HEK293 (cell line): ENCODE measurements at regions not wholly inside any gene's neighbourhood (a gene's known extent, or its start where the extent isn't known, plus 50 kb on each side); places are given as distances from the start of the nearest gene placed in this dataset.

ENCODE experiments used
- CTCF ChIA-PET: fragments of 350-600 bp; formaldehyde crosslinking; extraction: SDS; loops from one replicate; lab custom pipeline; 2021; ENCODE audit warnings: antibody characterized with exemption; lab: Yijun Ruan, JAX
- POLR2A ChIA-PET: fragments of 300-600 bp; formaldehyde crosslinking; extraction: SDS; loops from one replicate; lab custom pipeline; 2020; ENCODE audit warnings: antibody characterized with exemption, inconsistent platforms; lab: Yijun Ruan, JAX
- H3K27ac ChIP-seq: fragments of 200-500 bp; sonication (Bioruptor generic); 2 replicates; pipeline ENCODE4 v1.5.1; 2014; ENCODE audit warnings: low read depth, low read length, control low read depth, inconsistent platforms; ENCODE audit errors: extremely low read depth
- H3K36me3 ChIP-seq, 2 experiments: fragments of 200-500 bp in 1 of 2; sonication (Bioruptor generic) in 1 of 2; 1 replicate in 1 of 2; 2 replicates in 1 of 2; pipeline ENCODE4 v1.5.1; 2014 to 2017; ENCODE audit warnings: inconsistent platforms in 2 of 2, low read length in 2 of 2; ENCODE audit not compliant: control insufficient read depth in 2 of 2, insufficient read depth in 1 of 2
- H3K4me1 ChIP-seq: fragments of 200-500 bp; sonication (Bioruptor generic); 2 replicates; pipeline ENCODE4 v1.5.1; 2014; ENCODE audit warnings: mild to moderate bottlenecking, low read length, inconsistent platforms; ENCODE audit not compliant: control insufficient read depth, insufficient read depth
- H3K4me3 ChIP-seq: 2 replicates; pipeline ENCODE4 v1.5.1; 2011; ENCODE audit warnings: low read depth, mild to moderate bottlenecking, control low read depth, low read length, moderate library complexity
- H3K9me3 ChIP-seq: fragments of 200-500 bp; sonication (Bioruptor generic); 2 replicates; pipeline ENCODE4 v1.5.1; 2014; ENCODE audit warnings: low read depth, low read length, inconsistent platforms; ENCODE audit not compliant: control insufficient read depth, insufficient read depth
- CTCF ChIP-seq: fragments of 450-650 bp; formaldehyde crosslinking; IDR thresholded peaks from 2 replicates; pipeline ENCODE4 v1.5.1; 2016; ENCODE audit warnings: missing biosample characterization, missing genetic modification characterization
- ELK4 ChIP-seq: IDR thresholded peaks from 2 replicates; pipeline ENCODE4 v1.6.1; 2011; ENCODE audit warnings: mild to moderate bottlenecking, low read depth, low read length, borderline replicate concordance
- GLIS2 ChIP-seq: fragments of 450-650 bp; formaldehyde crosslinking; IDR thresholded peaks from 2 replicates; pipeline ENCODE4 v1.5.1; 2016; ENCODE audit warnings: missing biosample characterization, missing genetic modification characterization
- PRDM4 ChIP-seq: fragments of 450-650 bp; formaldehyde crosslinking; IDR thresholded peaks from 2 replicates; pipeline ENCODE4 v1.5.1; 2017; ENCODE audit warnings: missing biosample characterization, missing genetic modification characterization
- TRIM28 ChIP-seq: IDR thresholded peaks from 2 replicates; pipeline ENCODE4 v1.6.1; 2011; ENCODE audit warnings: low read length, control low read depth, borderline replicate concordance
- ZBTB17 ChIP-seq: fragments of 450-650 bp; formaldehyde crosslinking; IDR thresholded peaks from 2 replicates; pipeline ENCODE4 v1.5.1; 2016; ENCODE audit warnings: missing biosample characterization, missing genetic modification characterization
- ZEB2 ChIP-seq: fragments of 450-650 bp; formaldehyde crosslinking; IDR thresholded peaks from 2 replicates; pipeline ENCODE4 v1.5.1; 2016; ENCODE audit warnings: missing biosample characterization, missing genetic modification characterization
- ZNF133 ChIP-seq: fragments of 450-650 bp; formaldehyde crosslinking; IDR thresholded peaks from 2 replicates; pipeline ENCODE4 v1.5.1; 2016; ENCODE audit warnings: missing biosample characterization, missing genetic modification characterization
- ZNF155 ChIP-seq: fragments of 450-650 bp; formaldehyde crosslinking; IDR thresholded peaks from 2 replicates; pipeline ENCODE4 v1.5.1; 2016; ENCODE audit warnings: missing biosample characterization, missing genetic modification characterization
- ZNF2 ChIP-seq: fragments of 450-650 bp; formaldehyde crosslinking; IDR thresholded peaks from 2 replicates; pipeline ENCODE4 v1.5.1; 2016; ENCODE audit warnings: missing biosample characterization, missing genetic modification characterization
- ZNF214 ChIP-seq: fragments of 450-650 bp; formaldehyde crosslinking; IDR thresholded peaks from 2 replicates; pipeline ENCODE4 v1.5.1; 2017; ENCODE audit warnings: missing biosample characterization, mild to moderate bottlenecking, missing genetic modification characterization, borderline replicate concordance
- ZNF248 ChIP-seq: fragments of 450-650 bp; formaldehyde crosslinking; IDR thresholded peaks from 2 replicates; pipeline ENCODE4 v1.5.1; 2017; ENCODE audit warnings: missing biosample characterization, missing genetic modification characterization
- ZNF266 ChIP-seq: fragments of 450-650 bp; formaldehyde crosslinking; IDR thresholded peaks from 2 replicates; pipeline ENCODE4 v1.5.1; 2016; ENCODE audit warnings: missing biosample characterization, missing genetic modification characterization, low read depth
- ZNF292 ChIP-seq: fragments of 450-650 bp; formaldehyde crosslinking; IDR thresholded peaks from 2 replicates; pipeline ENCODE4 v1.5.1; 2016; ENCODE audit warnings: low read depth, missing biosample characterization, missing genetic modification characterization, borderline replicate concordance
- ZNF324 ChIP-seq: fragments of 450-650 bp; formaldehyde crosslinking; IDR thresholded peaks from 2 replicates; pipeline ENCODE4 v1.5.1; 2016; ENCODE audit warnings: missing biosample characterization, missing genetic modification characterization
- ZNF558 ChIP-seq: fragments of 450-650 bp; formaldehyde crosslinking; IDR thresholded peaks from 2 replicates; pipeline ENCODE4 v1.5.1; 2016; ENCODE audit warnings: missing biosample characterization, missing genetic modification characterization
- ZNF596 ChIP-seq: fragments of 450-650 bp; IDR thresholded peaks from 2 replicates; pipeline ENCODE4 v1.5.0; 2018; ENCODE audit warnings: missing biosample characterization, mild to moderate bottlenecking, missing genetic modification characterization, moderate library complexity
- ZNF658 ChIP-seq: fragments of 450-650 bp; formaldehyde crosslinking; IDR thresholded peaks from 2 replicates; pipeline ENCODE4; 2016; ENCODE audit warnings: missing biosample characterization, missing genetic modification characterization
- ZNF747 ChIP-seq: fragments of 450-650 bp; formaldehyde crosslinking; IDR thresholded peaks from 2 replicates; pipeline ENCODE4 v1.5.1; 2016; ENCODE audit warnings: missing biosample characterization, missing genetic modification characterization
- ZNF785 ChIP-seq: fragments of 450-650 bp; formaldehyde crosslinking; IDR thresholded peaks from 2 replicates; pipeline ENCODE4 v1.5.1; 2016; ENCODE audit warnings: missing biosample characterization, missing genetic modification characterization
- ZSCAN23 ChIP-seq: fragments of 450-650 bp; formaldehyde crosslinking; IDR thresholded peaks from 2 replicates; pipeline ENCODE4 v1.5.1; 2016; ENCODE audit warnings: missing biosample characterization, missing genetic modification characterization
- ZXDB ChIP-seq: fragments of 450-650 bp; formaldehyde crosslinking; IDR thresholded peaks from 2 replicates; pipeline ENCODE4 v1.5.1; 2016; ENCODE audit warnings: missing biosample characterization, missing genetic modification characterization
- TF ChIP-seq, protein P1 (sequence below): fragments of 450-650 bp; formaldehyde crosslinking; IDR thresholded peaks from 2 replicates; pipeline ENCODE4 v1.5.1; 2016; ENCODE audit warnings: missing biosample characterization, missing genetic modification characterization
- TF ChIP-seq, protein P2 (sequence below): fragments of 450-650 bp; formaldehyde crosslinking; IDR thresholded peaks from 2 replicates; pipeline ENCODE4 v1.5.1; 2016; ENCODE audit warnings: missing biosample characterization, missing genetic modification characterization

DNA sequence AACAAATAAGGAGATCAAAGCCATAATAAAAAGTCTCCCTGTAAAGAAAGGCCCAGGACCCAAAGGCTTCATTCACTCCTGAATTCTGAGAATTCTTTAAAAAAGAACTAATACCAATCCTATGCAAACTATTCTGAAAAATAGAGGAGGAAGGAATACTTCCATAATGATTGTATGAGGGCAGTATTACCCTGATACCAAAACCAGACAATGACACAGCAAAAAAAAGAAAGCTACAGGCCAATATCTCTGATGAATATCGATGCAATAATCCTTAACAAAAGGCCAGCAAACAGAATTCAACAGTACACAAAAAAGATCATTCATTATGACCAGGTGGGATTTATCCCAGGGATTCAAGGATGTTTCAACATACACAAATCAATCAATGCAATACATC is 457.8 kb upstream of the FBXO33 start:
- POLR2A ChIA-PET = no interaction called here
- Histone ChIP-seq H3K9me3 (no peaks in the 10 kb centered on the region), H3K4me3 (no peak overlapping the region), H3K36me3 (no peaks in the 10 kb centered on the region), H3K27ac (no peak overlapping the region), H3K4me1 (no peaks in the 10 kb centered on the region)
- TF ChIP-seq, protein P1, sequence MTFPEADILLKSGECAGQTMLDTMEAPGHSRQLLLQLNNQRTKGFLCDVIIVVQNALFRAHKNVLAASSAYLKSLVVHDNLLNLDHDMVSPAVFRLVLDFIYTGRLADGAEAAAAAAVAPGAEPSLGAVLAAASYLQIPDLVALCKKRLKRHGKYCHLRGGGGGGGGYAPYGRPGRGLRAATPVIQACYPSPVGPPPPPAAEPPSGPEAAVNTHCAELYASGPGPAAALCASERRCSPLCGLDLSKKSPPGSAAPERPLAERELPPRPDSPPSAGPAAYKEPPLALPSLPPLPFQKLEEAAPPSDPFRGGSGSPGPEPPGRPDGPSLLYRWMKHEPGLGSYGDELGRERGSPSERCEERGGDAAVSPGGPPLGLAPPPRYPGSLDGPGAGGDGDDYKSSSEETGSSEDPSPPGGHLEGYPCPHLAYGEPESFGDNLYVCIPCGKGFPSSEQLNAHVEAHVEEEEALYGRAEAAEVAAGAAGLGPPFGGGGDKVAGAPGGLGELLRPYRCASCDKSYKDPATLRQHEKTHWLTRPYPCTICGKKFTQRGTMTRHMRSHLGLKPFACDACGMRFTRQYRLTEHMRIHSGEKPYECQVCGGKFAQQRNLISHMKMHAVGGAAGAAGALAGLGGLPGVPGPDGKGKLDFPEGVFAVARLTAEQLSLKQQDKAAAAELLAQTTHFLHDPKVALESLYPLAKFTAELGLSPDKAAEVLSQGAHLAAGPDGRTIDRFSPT (tag by site-specific recombination) = no peak
- no peak for TF ChIP-seq ZNF248 (tag by site-specific recombination)
- no peak for TF ChIP-seq ZNF292 (tag by site-specific recombination)
- TF ChIP-seq ZNF133 (tag by site-specific recombination) = no peak
- TF ChIP-seq CTCF (tag by site-specific recombination) = no peak
- no peak for TF ChIP-seq GLIS2 (tag by site-specific recombination)
- TF ChIP-seq, protein P2, sequence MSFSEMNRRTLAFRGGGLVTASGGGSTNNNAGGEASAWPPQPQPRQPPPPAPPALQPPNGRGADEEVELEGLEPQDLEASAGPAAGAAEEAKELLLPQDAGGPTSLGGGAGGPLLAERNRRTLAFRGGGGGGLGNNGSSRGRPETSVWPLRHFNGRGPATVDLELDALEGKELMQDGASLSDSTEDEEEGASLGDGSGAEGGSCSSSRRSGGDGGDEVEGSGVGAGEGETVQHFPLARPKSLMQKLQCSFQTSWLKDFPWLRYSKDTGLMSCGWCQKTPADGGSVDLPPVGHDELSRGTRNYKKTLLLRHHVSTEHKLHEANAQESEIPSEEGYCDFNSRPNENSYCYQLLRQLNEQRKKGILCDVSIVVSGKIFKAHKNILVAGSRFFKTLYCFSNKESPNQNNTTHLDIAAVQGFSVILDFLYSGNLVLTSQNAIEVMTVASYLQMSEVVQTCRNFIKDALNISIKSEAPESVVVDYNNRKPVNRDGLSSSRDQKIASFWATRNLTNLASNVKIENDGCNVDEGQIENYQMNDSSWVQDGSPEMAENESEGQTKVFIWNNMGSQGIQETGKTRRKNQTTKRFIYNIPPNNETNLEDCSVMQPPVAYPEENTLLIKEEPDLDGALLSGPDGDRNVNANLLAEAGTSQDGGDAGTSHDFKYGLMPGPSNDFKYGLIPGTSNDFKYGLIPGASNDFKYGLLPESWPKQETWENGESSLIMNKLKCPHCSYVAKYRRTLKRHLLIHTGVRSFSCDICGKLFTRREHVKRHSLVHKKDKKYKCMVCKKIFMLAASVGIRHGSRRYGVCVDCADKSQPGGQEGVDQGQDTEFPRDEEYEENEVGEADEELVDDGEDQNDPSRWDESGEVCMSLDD (tag by site-specific recombination) = no peak
- TF ChIP-seq ZSCAN23 (tag by site-specific recombination) = no peak
- TF ChIP-seq ZNF558 (tag by site-specific recombination) = no peak
- TF ChIP-seq ZNF785 (tag by site-specific recombination) = no peak
- TF ChIP-seq ZNF747 (tag by site-specific recombination) = no peak
- no peak for TF ChIP-seq ZXDB
- no peak for TF ChIP-seq ZNF658
- no peak for TF ChIP-seq ZNF324 (tag by site-specific recombination)
- TF ChIP-seq ELK4 = no peak
- no peak for TF ChIP-seq ZNF2 (tag by site-specific recombination)
- no peak for TF ChIP-seq ZBTB17 (tag by site-specific recombination)
- no peak for TF ChIP-seq ZNF155 (tag by site-specific recombination)
- CTCF ChIA-PET = no interaction called here

DNA sequence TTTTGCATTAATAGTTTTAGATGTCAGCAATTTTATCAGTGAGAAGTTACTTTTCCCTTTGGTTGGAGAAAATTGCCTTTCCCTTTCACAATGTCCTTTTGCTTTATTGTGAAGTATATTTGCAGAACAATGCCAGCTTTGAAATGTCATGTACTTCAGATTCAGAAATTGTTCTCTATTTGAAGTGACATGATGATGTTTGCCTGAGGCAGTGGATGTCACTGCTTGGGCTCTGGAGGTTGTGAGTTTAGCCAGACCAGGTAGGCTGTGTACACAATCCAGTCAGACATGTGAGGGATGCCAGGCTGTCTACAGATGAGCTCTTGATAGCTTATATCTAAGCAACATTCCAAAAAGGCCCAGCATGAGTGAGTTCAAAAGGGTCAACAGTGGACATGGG is 451.9 kb upstream of the FBXO33 start:
- H3K4me1 ChIP-seq = no peaks in the 10 kb centered on the region
- POLR2A ChIA-PET = no interaction called here
- no peaks in the 10 kb centered on the region for H3K36me3 ChIP-seq
- CTCF ChIA-PET = interaction anchor here (0.7 kb wide), 1 partner anchor 28 kb away, joined by 3 read pairs; no protein-coding TSS in a partner anchor
- no peaks in the 10 kb centered on the region for H3K9me3 ChIP-seq
- H3K4me3 ChIP-seq = no peak overlapping the region
- no peak overlapping the region for H3K27ac ChIP-seq
- no peak for TF ChIP-seq PRDM4 (tag by site-specific recombination)
- TF ChIP-seq ZEB2 (tag by site-specific recombination) = no peak
- TF ChIP-seq ZNF596 = no peak
- no peak for TF ChIP-seq ZNF266 (tag by site-specific recombination)
- TF ChIP-seq TRIM28 = no peak
- TF ChIP-seq ZNF214 (tag by site-specific recombination) = no peak
